Ascending aorta (tissue), 2 donors: ENCODE measurements at regions not wholly inside any gene's neighbourhood (a gene's known extent, or its start where the extent isn't known, plus 50 kb on each side); places are given as distances from the start of the nearest gene placed in this dataset.

Experiments used
- DNase-seq, 2 donors: peaks; one replicate each; pipeline ENCODE4 v3.0.0-alpha.2; 2019; ENCODE audit warnings: low spot score in 2 of 2
- H3K27ac ChIP-seq, 2 donors: fragments of 200-600 bp; sonication (generic); one replicate each; pipeline ENCODE4 v1.5.1; 2016 to 2017; ENCODE audit warnings: mild to moderate bottlenecking in 1 of 2
- H3K27me3 ChIP-seq: fragments of 200-600 bp; sonication (generic); one replicate; pipeline ENCODE4 v1.5.1; 2017
- H3K36me3 ChIP-seq, 2 donors: fragments of 200-600 bp; sonication (generic); one replicate each; pipeline ENCODE4 v1.5.1; 2016
- H3K4me1 ChIP-seq, 2 donors: fragments of 200-600 bp; sonication (generic); one replicate each; pipeline ENCODE4 v1.5.1; 2016 to 2017; ENCODE audit warnings: mild to moderate bottlenecking in 1 of 2
- H3K4me3 ChIP-seq, 2 donors: fragments of 200-600 bp; sonication (generic); one replicate each; pipeline ENCODE4 v1.5.1; 2016 to 2017; ENCODE audit warnings: mild to moderate bottlenecking in 1 of 2
- H3K9me3 ChIP-seq, 2 donors: fragments of 200-600 bp; sonication (generic); one replicate each; pipeline ENCODE4 v1.5.1; 2016
- intact Hi-C: fragments of 100-400 bp; cut with DNase I; formaldehyde crosslinking; loops from one replicate; pipeline ENCODE4 v1.15.1; 2023
- TF ChIP-seq, protein P1 (sequence below), 3 experiments: fragments of 200-600 bp in 2 of 3; fragments of 450-650 bp in 1 of 3; sonication (generic) in 2 of 3; IDR thresholded peaks; one replicate each; pipeline ENCODE4 v1.5.1; 2016 to 2019; ENCODE audit warnings: antibody characterized with exemption in 3 of 3, mild to moderate bottlenecking in 1 of 3, moderate library complexity in 1 of 3

DNA sequence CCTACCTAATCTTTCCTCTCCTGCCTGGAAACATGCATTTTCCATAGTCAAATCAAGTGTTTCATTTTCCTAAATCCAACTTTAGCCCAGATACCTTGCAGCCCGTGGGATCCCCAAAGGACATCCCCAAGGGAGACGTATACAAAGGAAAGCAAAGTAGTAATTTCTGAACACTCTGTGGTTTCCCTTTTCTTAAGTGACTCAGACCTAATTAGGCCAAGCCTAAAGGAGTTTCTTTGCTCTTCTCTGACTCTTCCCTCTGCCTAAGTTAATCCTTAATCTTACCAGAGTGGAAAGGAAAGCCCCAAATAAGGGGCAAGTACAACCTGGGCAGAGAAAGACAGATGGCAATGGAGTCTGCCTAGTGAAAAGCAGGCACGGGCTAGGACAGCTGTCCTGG is 250.3 kb downstream of the SPTSSA start:
- TF ChIP-seq, protein P1, sequence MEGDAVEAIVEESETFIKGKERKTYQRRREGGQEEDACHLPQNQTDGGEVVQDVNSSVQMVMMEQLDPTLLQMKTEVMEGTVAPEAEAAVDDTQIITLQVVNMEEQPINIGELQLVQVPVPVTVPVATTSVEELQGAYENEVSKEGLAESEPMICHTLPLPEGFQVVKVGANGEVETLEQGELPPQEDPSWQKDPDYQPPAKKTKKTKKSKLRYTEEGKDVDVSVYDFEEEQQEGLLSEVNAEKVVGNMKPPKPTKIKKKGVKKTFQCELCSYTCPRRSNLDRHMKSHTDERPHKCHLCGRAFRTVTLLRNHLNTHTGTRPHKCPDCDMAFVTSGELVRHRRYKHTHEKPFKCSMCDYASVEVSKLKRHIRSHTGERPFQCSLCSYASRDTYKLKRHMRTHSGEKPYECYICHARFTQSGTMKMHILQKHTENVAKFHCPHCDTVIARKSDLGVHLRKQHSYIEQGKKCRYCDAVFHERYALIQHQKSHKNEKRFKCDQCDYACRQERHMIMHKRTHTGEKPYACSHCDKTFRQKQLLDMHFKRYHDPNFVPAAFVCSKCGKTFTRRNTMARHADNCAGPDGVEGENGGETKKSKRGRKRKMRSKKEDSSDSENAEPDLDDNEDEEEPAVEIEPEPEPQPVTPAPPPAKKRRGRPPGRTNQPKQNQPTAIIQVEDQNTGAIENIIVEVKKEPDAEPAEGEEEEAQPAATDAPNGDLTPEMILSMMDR (IDR thresholded peaks at IDR 0.05) = no peak
- Histone ChIP-seq H3K4me3 (no peak overlapping the region), H3K27ac (no peak overlapping the region), H3K4me1 (no peaks in the 10 kb centered on the region), H3K36me3 (no peaks in the 10 kb centered on the region), H3K9me3 (no peaks in the 10 kb centered on the region), H3K27me3 (no peaks in the 10 kb centered on the region)
- no peak for DNase-seq
- intact Hi-C loops = no loop called here

DNA sequence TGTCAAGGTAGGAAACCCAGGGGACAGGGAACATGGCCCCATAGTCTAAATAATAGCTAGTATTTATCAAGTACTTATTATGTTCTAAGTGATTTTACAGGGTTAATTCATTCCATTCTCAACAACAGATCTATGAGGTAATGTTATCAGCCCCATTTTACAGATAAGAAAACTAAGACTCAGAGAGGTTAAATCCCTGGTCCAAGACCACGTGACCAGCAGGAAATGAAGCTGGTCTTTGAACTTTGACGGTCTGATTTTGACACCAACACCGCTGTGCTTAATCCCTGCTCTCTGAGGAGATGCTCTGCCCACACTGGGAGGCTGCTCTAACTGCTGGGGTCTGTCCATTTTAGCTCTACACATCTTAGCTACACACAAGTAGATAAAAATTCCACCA is 253.5 kb downstream of the SPTSSA start:
- Histone ChIP-seq H3K36me3 (no peaks in the 10 kb centered on the region), H3K27ac (no peak overlapping the region), H3K27me3 (no peaks in the 10 kb centered on the region), H3K4me1 (no peaks in the 10 kb centered on the region), H3K4me3 (no peak overlapping the region), H3K9me3 (no peaks in the 10 kb centered on the region)
- no peak for DNase-seq
- TF ChIP-seq, protein P1 (IDR thresholded peaks at IDR 0.05) = no peak
- intact Hi-C loops = no loop called here

- H3K36me3 ChIP-seq = no peaks in the 10 kb centered on the region
- H3K4me3 ChIP-seq = no peak overlapping the region
- TF ChIP-seq, protein P1 (IDR thresholded peaks at IDR 0.05) = no peak
- no peaks in the 10 kb centered on the region for H3K4me1 ChIP-seq
- no peaks in the 10 kb centered on the region for H3K27me3 ChIP-seq
- H3K27ac ChIP-seq = no peak overlapping the region
- no peaks in the 10 kb centered on the region for H3K9me3 ChIP-seq
- DNase-seq = no peak
- intact Hi-C loops = no loop called here
Observed at GRCh38 chr14:34205799-34206198, 254.9 kb upstream of the EGLN3 start.

GRCh38 chr14:34204774-34205173 is 253.9 kb upstream of the EGLN3 start:
- Histone ChIP-seq H3K36me3 (no peaks in the 10 kb centered on the region), H3K9me3 (no peaks in the 10 kb centered on the region), H3K27ac (no peak overlapping the region), H3K27me3 (no peaks in the 10 kb centered on the region), H3K4me3 (no peak overlapping the region), H3K4me1 (no peaks in the 10 kb centered on the region)
- no peak for DNase-seq
- TF ChIP-seq, protein P1 (IDR thresholded peaks at IDR 0.05) = no peak
- intact Hi-C loops = no loop called here

- intact Hi-C loops = no loop called here
- no peak overlapping the region for H3K4me3 ChIP-seq
- DNase-seq = no peak
- no peaks in the 10 kb centered on the region for H3K9me3 ChIP-seq
- H3K27me3 ChIP-seq = no peaks in the 10 kb centered on the region
- no peaks in the 10 kb centered on the region for H3K36me3 ChIP-seq
- no peaks in the 10 kb centered on the region for H3K4me1 ChIP-seq
- no peak overlapping the region for H3K27ac ChIP-seq
- TF ChIP-seq, protein P1 (IDR thresholded peaks at IDR 0.05) = no peak
Observed at GRCh38 chr14:34203251-34203722, 252.4 kb upstream of the EGLN3 start.
